GM12878 (cell line): ENCODE measurements at regions not wholly inside any gene's neighbourhood (a gene's known extent, or its start where the extent isn't known, plus 50 kb on each side); places are given as distances from the start of the nearest gene placed in this dataset.

Experiments used
- ATAC-seq: fragments of 200-7000 bp; cut with Tn5 transposase; 3 replicates; pipeline ENCODE4 v1.9.1; 2020; ENCODE audit warnings: mild to moderate bottlenecking, moderate library complexity
- BruUV-seq: library from RNA; stranded (reverse); fragments of 400-500 nt; replicated peaks from 2 replicates; lab custom pipeline; 2021; lab: Mats Ljungman, UMichigan
- CTCF ChIA-PET: fragments of 300-600 bp; sonication (Branson Sonifier 250); formaldehyde crosslinking; extraction: SDS; loops from one replicate; lab custom pipeline; 2021; ENCODE audit warnings: inconsistent platforms; lab: Yijun Ruan, JAX
- POLR2A ChIA-PET: fragments of 350-600 bp; formaldehyde crosslinking; extraction: SDS; loops from one replicate; lab custom pipeline; 2021; ENCODE audit warnings: inconsistent platforms; lab: Charles Lee
- RAD21 ChIA-PET: fragments of 300-600 bp; sonication (Branson Sonifier 250); formaldehyde crosslinking; loops from one replicate; lab custom pipeline; 2023; ENCODE audit warnings: antibody characterized with exemption; ENCODE audit not compliant: unreplicated experiment; lab: Charles Lee
- SMC1A ChIA-PET: fragments of 300-600 bp; sonication (Branson Sonifier 250); formaldehyde crosslinking; loops from one replicate; lab custom pipeline; 2023; ENCODE audit not compliant: unreplicated experiment, uncharacterized antibody; lab: Charles Lee
- DNase-seq: peaks from one replicate; pipeline ENCODE4 v3.0.0-alpha.2; 2011; ENCODE audit warnings: low read depth, low spot score
- FAIRE-seq: peaks from 3 replicates; lab custom pipeline; 2011; peaks lifted over from hg19 to GRCh38; lab: Jason Lieb, UNC
- H2AFZ ChIP-seq: 2 replicates; pipeline ENCODE4 v1.6.0; 2011; ENCODE audit warnings: low read depth, low read length, control low read depth; ENCODE audit not compliant: control insufficient read depth
- H3K27ac ChIP-seq: 2 replicates; pipeline ENCODE4 v1.5.1; 2011; ENCODE audit warnings: control low read depth; ENCODE audit not compliant: control insufficient read depth, insufficient read depth
- H3K27me3 ChIP-seq, 2 experiments: replicated peaks in 1 of 2; 2 replicates each; pipeline versions ENCODE4 v1.6.0 to v1.6.1; 2011; ENCODE audit warnings: low read length in 1 of 2; ENCODE audit not compliant: control insufficient read depth in 2 of 2, insufficient read depth in 2 of 2
- H3K36me3 ChIP-seq, 2 experiments: 2 replicates each; pipeline ENCODE4 v1.5.1; 2011; ENCODE audit warnings: low read length in 1 of 2; ENCODE audit not compliant: control insufficient read depth in 2 of 2, insufficient read depth in 2 of 2
- H3K4me1 ChIP-seq: 2 replicates; pipeline ENCODE4 v1.6.1; 2011; ENCODE audit warnings: mild to moderate bottlenecking, low read length, moderate library complexity, mixed read lengths; ENCODE audit not compliant: control insufficient read depth, insufficient read depth
- H3K4me2 ChIP-seq: 2 replicates; pipeline ENCODE4 v1.6.0; 2011; ENCODE audit warnings: control low read depth; ENCODE audit not compliant: control insufficient read depth, insufficient read depth
- H3K4me3 ChIP-seq: fragments of 200-600 bp; sonication (generic); 2 replicates; pipeline ENCODE4 v1.5.1; 2016
- H3K79me2 ChIP-seq: 2 replicates; pipeline ENCODE4 v1.6.0; 2011; ENCODE audit warnings: low read length; ENCODE audit not compliant: control insufficient read depth, insufficient read depth
- H3K9ac ChIP-seq: 2 replicates; pipeline ENCODE4 v1.8.0; 2011; ENCODE audit warnings: low read length, control low read depth, mixed read lengths; ENCODE audit not compliant: control insufficient read depth, insufficient read depth
- H3K9me3 ChIP-seq: replicated peaks from 3 replicates; pipeline ENCODE4 v1.5.1; 2011; ENCODE audit warnings: mild to moderate bottlenecking, low read length; ENCODE audit not compliant: control insufficient read depth, insufficient read depth
- H4K20me1 ChIP-seq: 2 replicates; pipeline ENCODE4 v1.6.0; 2011; ENCODE audit not compliant: control insufficient read depth, insufficient read depth
- BCL3 ChIP-seq: IDR thresholded peaks from 2 replicates; pipeline ENCODE4 v1.6.1; 2011; ENCODE audit warnings: borderline replicate concordance, low read depth, mild to moderate bottlenecking, moderate library complexity, low read length; ENCODE audit not compliant: insufficient read depth, poor library complexity, severe bottlenecking
- CHD2 ChIP-seq: IDR thresholded peaks from 2 replicates; pipeline ENCODE4 v1.6.1; 2011; ENCODE audit warnings: low read depth, low read length, improper control_type of control experiment, borderline replicate concordance
- CHD4 ChIP-seq: fragments of 200-600 bp; sonication (generic); IDR thresholded peaks from 2 replicates; pipeline ENCODE4 v1.6.1; 2016; ENCODE audit warnings: mild to moderate bottlenecking
- EED ChIP-seq: sonication (generic); IDR thresholded peaks from 2 replicates; pipeline ENCODE4 v1.6.1; 2016; ENCODE audit warnings: antibody characterized with exemption, low read depth
- IRF4 ChIP-seq: IDR thresholded peaks from 2 replicates; pipeline ENCODE4 v1.6.1; 2011; ENCODE audit warnings: low read depth, low read length
- MTA3 ChIP-seq: IDR thresholded peaks from 2 replicates; pipeline ENCODE4 v1.6.1; 2012; ENCODE audit warnings: low read length, inconsistent platforms, borderline replicate concordance
- MYB ChIP-seq: fragments of 150-350 bp; IDR thresholded peaks from 2 replicates; pipeline ENCODE4 v1.6.1; 2014; ENCODE audit warnings: mild to moderate bottlenecking, low read depth, low read length, borderline replicate concordance
- PAX5 ChIP-seq: IDR thresholded peaks from 2 replicates; pipeline ENCODE4 v1.6.1; 2011; ENCODE audit warnings: low read depth, low read length, borderline replicate concordance
- RAD51 ChIP-seq: fragments of 450-650 bp; IDR thresholded peaks from 2 replicates; pipeline ENCODE4 v1.6.1; 2016; ENCODE audit warnings: moderate library complexity, mild to moderate bottlenecking, inconsistent platforms
- RCOR1 ChIP-seq: conservative IDR thresholded peaks from 2 replicates; pipeline ENCODE4 v1.6.1; 2012; ENCODE audit warnings: low read depth, low read length, improper control_type of control experiment
- SPI1 ChIP-seq: IDR thresholded peaks from 2 replicates; pipeline ENCODE4 v1.6.1; 2011; ENCODE audit warnings: low read depth, mild to moderate bottlenecking, low read length, moderate library complexity, borderline replicate concordance; ENCODE audit not compliant: insufficient read depth
- SREBF1 ChIP-seq: IDR thresholded peaks from 2 replicates; pipeline ENCODE4 v1.6.1; 2012; ENCODE audit warnings: mild to moderate bottlenecking, low read length
- ZBTB40 ChIP-seq: fragments of 450-650 bp; IDR thresholded peaks from 2 replicates; pipeline ENCODE4 v1.6.1; 2016; ENCODE audit warnings: mild to moderate bottlenecking, moderate library complexity, borderline replicate concordance
- ZNF217 ChIP-seq: fragments of 450-650 bp; IDR thresholded peaks from 2 replicates; pipeline ENCODE4 v1.6.1; 2017; ENCODE audit warnings: antibody characterized with exemption, mild to moderate bottlenecking
- ZNF24 ChIP-seq: fragments of 450-650 bp; IDR thresholded peaks from 2 replicates; pipeline ENCODE4 v1.6.1; 2017; ENCODE audit warnings: antibody characterized with exemption, mild to moderate bottlenecking
- in situ Hi-C: fragments of 300-500 bp; cut with MboI; formaldehyde crosslinking; loops from 9 replicates; pipeline ENCODE4 v1.14.3; 2018; ENCODE audit warnings: mixed read lengths
- intact Hi-C: fragments of 100-400 bp; cut with micrococcal nuclease; formaldehyde crosslinking; loops from one replicate; pipeline ENCODE4 v1.14.2; 2022; ENCODE audit not compliant: unreplicated experiment

- TF ChIP-seq MTA3 (no peak), BCL3 (no peak), PAX5 (no peak), ZNF24 (no peak), CHD4 (no peak), EED (no peak), MYB (no peak), RCOR1 (no peak), ZNF217 (no peak), IRF4 (no peak)
- TF ChIP-seq, all 136 proteins: peak for 0
Observed at GRCh38 chr7:42645906-42646305, 266.0 kb downstream of the C7orf25 start (continued).

- FAIRE-seq = no peak
- ATAC-seq = no peak
Observed at GRCh38 chr7:42642699-42643098, 269.2 kb downstream of the C7orf25 start.

More at GRCh38 chr7:42642699-42643098, 269.2 kb downstream of the C7orf25 start:
- Histone ChIP-seq H3K27ac (no peak overlapping the region), H3K4me3 (no peak overlapping the region), H3K4me2 (no peak overlapping the region), H3K36me3 (no peaks in the 10 kb centered on the region), H3K9ac (no peak overlapping the region), H2AFZ (no peak overlapping the region), H3K27me3 (no peaks in the 10 kb centered on the region), H3K9me3 (no peaks in the 10 kb centered on the region), H4K20me1 (no peaks in the 10 kb centered on the region), H3K4me1 (no peaks in the 10 kb centered on the region), H3K79me2 (no peaks in the 10 kb centered on the region)
- no peak for DNase-seq
- ChIA-PET CTCF (no interaction called here), SMC1A (no interaction called here), RAD21 (no interaction called here), POLR2A (no interaction called here)
- no TSS peak for BruUV-seq
- intact Hi-C loops (no loop called here), in situ Hi-C loops (no loop called here)
- TF ChIP-seq SPI1 = peak; percentile 66; the same call in 1 of the 2 replicates
- no peak for TF ChIP-seq CHD2
- no peak for TF ChIP-seq RAD51
- TF ChIP-seq ZBTB40 = no peak
- no peak for TF ChIP-seq SREBF1
